ENCODE measurements at regions not wholly inside any gene's neighbourhood (a gene's known extent, or its start where the extent isn't known, plus 50 kb on each side); places are given as distances from the start of the nearest gene placed in this dataset.
"Not testable (repeated sequence)": the region's sequence is repeated elsewhere in the genome, so short reads cannot be mapped to it uniquely, and the experiment has no call there.

- not testable (repeated sequence) for DNase-seq
Measured at GRCh38 chr17:6373599-6373998, 61.3 kb downstream of the AIPL1 start.

- no peak for DNase-seq
Measured at GRCh38 chr17:6366221-6366666, 68.7 kb downstream of the AIPL1 start.

- DNase-seq, result no peak
Measured at GRCh38 chr17:6365200-6365943, 69.5 kb downstream of the AIPL1 start.

- DNase-seq, result no peak
Measured at GRCh38 chr17:6361733-6362132, 73.2 kb downstream of the AIPL1 start.

GRCh38 chr17:6358131-6358530, 76.8 kb downstream of the AIPL1 start:
- DNase-seq, result no peak

GRCh38 chr17:6356562-6356961, 78.4 kb downstream of the AIPL1 start:
- DNase-seq, result no peak

- DNase-seq, result no peak
Measured at GRCh38 chr17:6355196-6355595, 79.7 kb downstream of the AIPL1 start.

GRCh38 chr17:6352801-6353560, 81.9 kb downstream of the AIPL1 start:
- no peak for DNase-seq

- DNase-seq, result no peak
Measured at GRCh38 chr17:6352016-6352415, 82.9 kb downstream of the AIPL1 start.

- DNase-seq, result no peak
Measured at GRCh38 chr17:6350806-6351205, 84.1 kb downstream of the AIPL1 start.

GRCh38 chr17:6348891-6349290, 86.0 kb downstream of the AIPL1 start:
- no peak for DNase-seq

GRCh38 chr17:6347776-6348175, 87.1 kb downstream of the AIPL1 start:
- DNase-seq, result no peak

- no peak for DNase-seq
Measured at GRCh38 chr17:6346986-6347385, 87.9 kb downstream of the AIPL1 start.

- no peak for DNase-seq
Measured at GRCh38 chr17:6346156-6346786, 88.7 kb downstream of the AIPL1 start.

GRCh38 chr17:6343736-6344135, 91.2 kb downstream of the AIPL1 start:
- DNase-seq, result no peak

- no peak for DNase-seq
Measured at GRCh38 chr17:6343191-6343590, 91.7 kb downstream of the AIPL1 start.

- DNase-seq, result no peak
Measured at GRCh38 chr17:6340708-6341107, 94.2 kb downstream of the AIPL1 start.

GRCh38 chr17:6334386-6334785, 100.5 kb downstream of the AIPL1 start:
- DNase-seq, result no peak

GRCh38 chr17:6330936-6331335, 104.0 kb downstream of the AIPL1 start:
- DNase-seq, result no peak

- no peak for DNase-seq
Measured at GRCh38 chr17:6328279-6328678, 106.6 kb downstream of the AIPL1 start.

- DNase-seq, result no peak
Measured at GRCh38 chr17:6327007-6327406, 107.9 kb downstream of the AIPL1 start.

- DNase-seq, result no peak
Measured at GRCh38 chr17:6326483-6326882, 108.4 kb downstream of the AIPL1 start.

GRCh38 chr17:6325741-6326140, 109.2 kb downstream of the AIPL1 start:
- no peak for DNase-seq

- DNase-seq, result no peak
Measured at GRCh38 chr17:6325051-6325450, 109.9 kb downstream of the AIPL1 start.
